NT2/D1 (cell line): ENCODE measurements at regions not wholly inside any gene's neighbourhood (a gene's known extent, or its start where the extent isn't known, plus 50 kb on each side); places are given as distances from the start of the nearest gene placed in this dataset.

Experiments used
- SUZ12 ChIP-seq: IDR thresholded peaks from 2 replicates; pipeline ENCODE4 v1.6.1; 2011; ENCODE audit not compliant: insufficient read length, insufficient read depth; ENCODE audit errors: extremely low read depth
- YY1 ChIP-seq: IDR thresholded peaks from 2 replicates; pipeline ENCODE4 v1.6.1; 2011; ENCODE audit not compliant: insufficient read length, insufficient read depth
- ZNF274 ChIP-seq: IDR thresholded peaks from 2 replicates; pipeline ENCODE4 v1.6.1; 2011; ENCODE audit warnings: mild to moderate bottlenecking, low read depth, low read length

GRCh38 chr17:13837417-13837816 is 231.9 kb upstream of the COX10 start:
- TF ChIP-seq ZNF274, result no peak
- TF ChIP-seq SUZ12, result no peak
- no peak for TF ChIP-seq YY1
